HCT116 (cell line): ENCODE measurements at regions not wholly inside any gene's neighbourhood (a gene's known extent, or its start where the extent isn't known, plus 50 kb on each side); places are given as distances from the start of the nearest gene placed in this dataset.

Experiments
- CEBPB ChIP-seq: IDR thresholded peaks from 2 replicates; pipeline ENCODE4 v1.6.1; 2012; ENCODE audit warnings: low read depth
- CTCF ChIP-seq, 3 experiments: fragments of 200-600 bp in 1 of 3; sonication (generic) in 1 of 3; IDR thresholded peaks in 2 of 3; conservative IDR thresholded peaks in 1 of 3; 2 replicates each; pipeline ENCODE4 v1.5.1; 2012 to 2017; ENCODE audit warnings: low read depth in 2 of 3, low read length in 2 of 3, antibody characterized with exemption in 1 of 3, borderline replicate concordance in 1 of 3, control low read depth in 1 of 3, mild to moderate bottlenecking in 1 of 3, mixed read lengths in 1 of 3, mixed run types in 1 of 3, moderate library complexity in 1 of 3; ENCODE audit not compliant: insufficient read depth in 1 of 3
- EGR1 ChIP-seq: IDR thresholded peaks from 2 replicates; pipeline ENCODE4 v1.6.1; 2012; ENCODE audit warnings: low read depth
- ELF1 ChIP-seq: IDR thresholded peaks from 2 replicates; pipeline ENCODE4 v1.6.1; 2012; ENCODE audit warnings: low read depth, borderline replicate concordance
- EZH2 ChIP-seq: fragments of 200-600 bp; sonication (generic); IDR thresholded peaks from 2 replicates; pipeline ENCODE4 v1.6.1; 2017; ENCODE audit warnings: antibody characterized with exemption, mixed run types
- JUND ChIP-seq: IDR thresholded peaks from 2 replicates; pipeline ENCODE4 v1.6.1; 2012
- POLR2A ChIP-seq: IDR thresholded peaks from 2 replicates; pipeline ENCODE4 v1.7.0; 2011; ENCODE audit warnings: borderline replicate concordance; ENCODE audit not compliant: insufficient read depth, insufficient read length; ENCODE audit errors: extremely low read depth
- POLR2AphosphoS5 ChIP-seq: IDR thresholded peaks from 2 replicates; pipeline ENCODE4 v1.6.1; 2011; ENCODE audit warnings: mild to moderate bottlenecking, low read depth, low read length, moderate library complexity
- REST ChIP-seq: IDR thresholded peaks from 2 replicates; pipeline ENCODE4 v1.6.1; 2012; ENCODE audit warnings: low read depth
- SIN3A ChIP-seq: IDR thresholded peaks from 2 replicates; pipeline ENCODE4 v1.6.1; 2012; ENCODE audit warnings: low read depth
- SP1 ChIP-seq: IDR thresholded peaks from 2 replicates; pipeline ENCODE4 v1.6.1; 2012; ENCODE audit warnings: low read depth
- TCF7L2 ChIP-seq: IDR thresholded peaks from 2 replicates; pipeline ENCODE4 v1.7.0; 2011; ENCODE audit warnings: borderline replicate concordance, inconsistent platforms; ENCODE audit not compliant: insufficient read depth, insufficient read length; ENCODE audit errors: extremely low read depth
- ZFX ChIP-seq: fragments of 450-650 bp; IDR thresholded peaks from 2 replicates; pipeline ENCODE4 v1.6.1; 2017
- ZNF274 ChIP-seq: fragments of 200-500 bp; sonication (Bioruptor generic); IDR thresholded peaks from 2 replicates; pipeline ENCODE4 v1.6.1; 2014; ENCODE audit warnings: mild to moderate bottlenecking, low read depth, low read length, inconsistent platforms

DNA sequence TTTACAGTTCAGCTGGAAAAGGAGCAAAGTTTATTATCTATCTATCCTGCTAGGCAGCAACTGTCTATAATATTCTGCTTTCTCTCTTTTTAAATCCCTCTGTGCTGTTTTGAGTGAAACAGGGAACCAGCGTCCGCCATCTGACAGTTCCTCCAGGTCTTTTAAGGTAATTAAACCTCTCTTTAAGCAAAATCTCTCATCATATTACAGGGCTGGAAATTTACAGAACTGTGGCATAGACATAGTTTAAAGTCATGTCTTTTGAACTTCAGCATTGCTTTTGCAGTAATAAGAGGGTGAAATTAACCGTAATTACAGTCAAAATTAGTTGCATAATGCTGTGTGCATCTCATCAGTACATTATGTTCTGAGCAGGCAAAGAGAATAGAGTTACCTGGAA is 263.4 kb upstream of the KCNMB2 start:
- TF ChIP-seq CTCF (IDR thresholded peaks at IDR 0.05 in 2 of 3, conservative IDR thresholded peaks at IDR 0.05 in 1 of 3; ENCODE audit: borderline replicate concordance in 1 of 3, insufficient read depth in 1 of 3, low read depth in 2 of 3, low read length in 2 of 3) (no peak), ELF1 (no peak), REST (no peak), EZH2 (no peak), CEBPB (no peak), POLR2AphosphoS5 (no peak), ZFX (no peak), POLR2A (no peak), SIN3A (no peak), ZNF274 (no peak), JUND (no peak), SP1 (no peak), EGR1 (no peak), TCF7L2 (no peak)
